Nephron progenitor cell (in vitro differentiated cells): ENCODE measurements at regions not wholly inside any gene's neighbourhood (a gene's known extent, or its start where the extent isn't known, plus 50 kb on each side); places are given as distances from the start of the nearest gene placed in this dataset.

Experiments used
- DNase-seq: peaks from one replicate; pipeline ENCODE4 v3.0.0; 2021
- H3K27ac Mint-ChIP-seq: 2 replicates; pipeline ENCODE4 v1.8.0; 2021; ENCODE audit warnings: mild to moderate bottlenecking, moderate library complexity, mixed read lengths
- H3K27me3 Mint-ChIP-seq: 2 replicates; pipeline ENCODE4 v1.8.0; 2021; ENCODE audit warnings: mild to moderate bottlenecking, low read depth, mixed read lengths; ENCODE audit not compliant: poor library complexity
- H3K36me3 Mint-ChIP-seq: 2 replicates; pipeline ENCODE4 v1.8.0; 2021; ENCODE audit warnings: low read depth, mixed read lengths
- H3K4me1 Mint-ChIP-seq: 2 replicates; pipeline ENCODE4 v1.8.0; 2021; ENCODE audit warnings: mixed read lengths
- H3K4me3 Mint-ChIP-seq: 2 replicates; pipeline ENCODE4 v1.8.0; 2021; ENCODE audit warnings: mild to moderate bottlenecking, moderate library complexity, mixed read lengths
- H3K9me3 Mint-ChIP-seq: 2 replicates; pipeline ENCODE4 v1.8.0; 2021; ENCODE audit warnings: mild to moderate bottlenecking, moderate library complexity, mixed read lengths
- CTCF ChIP-seq: fragments of 200-600 bp; sonication (generic); IDR thresholded peaks from 2 replicates; pipeline ENCODE4 v1.5.0; 2021; ENCODE audit warnings: antibody characterized with exemption

- DNase-seq = no peak
- no peak overlapping the region for H3K4me3 Mint-ChIP-seq
- no peaks in the 10 kb centered on the region for H3K4me1 Mint-ChIP-seq
- TF ChIP-seq CTCF = no peak
- no peaks in the 10 kb centered on the region for H3K27me3 Mint-ChIP-seq
- no peak overlapping the region for H3K27ac Mint-ChIP-seq
- H3K36me3 Mint-ChIP-seq = no peaks in the 10 kb centered on the region
- H3K9me3 Mint-ChIP-seq = peaks cover 8% of the 10 kb centered on the region
Measured at GRCh38 chr11:103637831-103638230, 398.6 kb upstream of the DDI1 start.

DNA sequence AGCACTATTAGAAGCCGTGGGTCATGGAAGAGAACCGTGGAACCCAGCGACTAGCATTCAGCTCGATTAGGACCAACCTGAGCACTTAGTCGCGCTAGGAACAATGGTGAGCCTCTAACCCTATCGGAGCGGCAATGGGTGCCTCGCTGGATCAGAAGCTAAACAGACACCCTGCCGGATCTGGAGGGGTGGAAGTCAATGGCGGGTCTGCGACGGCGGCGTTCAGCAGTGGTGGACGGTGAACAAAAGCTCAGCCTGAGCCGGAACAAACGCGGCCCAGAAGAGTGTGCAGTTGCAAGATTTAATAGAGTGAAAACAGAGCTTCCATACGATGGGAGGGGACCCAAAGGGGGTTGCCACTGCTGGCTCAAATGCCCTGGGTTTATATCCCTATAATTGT, 391.8 kb upstream of the DDI1 start:
- Mint-ChIP-seq H3K4me1 (no peaks in the 10 kb centered on the region), H3K4me3 (no peak overlapping the region), H3K27me3 (peaks cover 5% of the 10 kb centered on the region), H3K9me3 (no peaks in the 10 kb centered on the region), H3K36me3 (no peaks in the 10 kb centered on the region), H3K27ac (no peak overlapping the region)
- no peak for DNase-seq
- TF ChIP-seq CTCF = no peak

GRCh38 chr11:103648054-103648453, 388.4 kb upstream of the DDI1 start:
- H3K36me3 Mint-ChIP-seq = no peaks in the 10 kb centered on the region
- DNase-seq = no peak
- H3K9me3 Mint-ChIP-seq = peaks cover 22% of the 10 kb centered on the region
- no peak overlapping the region for H3K27ac Mint-ChIP-seq
- H3K4me1 Mint-ChIP-seq = no peaks in the 10 kb centered on the region
- TF ChIP-seq CTCF = no peak
- peaks cover 13% of the 10 kb centered on the region for H3K27me3 Mint-ChIP-seq
- H3K4me3 Mint-ChIP-seq = no peak overlapping the region

- H3K36me3 Mint-ChIP-seq = no peaks in the 10 kb centered on the region
- H3K4me3 Mint-ChIP-seq = no peak overlapping the region
- peaks cover 22% of the 10 kb centered on the region for H3K9me3 Mint-ChIP-seq
- peaks cover 13% of the 10 kb centered on the region for H3K27me3 Mint-ChIP-seq
- H3K27ac Mint-ChIP-seq = no peak overlapping the region
- DNase-seq = no peak
- no peak for TF ChIP-seq CTCF
- no peaks in the 10 kb centered on the region for H3K4me1 Mint-ChIP-seq
Measured at GRCh38 chr11:103648670-103649400, 387.6 kb upstream of the DDI1 start.

DNA sequence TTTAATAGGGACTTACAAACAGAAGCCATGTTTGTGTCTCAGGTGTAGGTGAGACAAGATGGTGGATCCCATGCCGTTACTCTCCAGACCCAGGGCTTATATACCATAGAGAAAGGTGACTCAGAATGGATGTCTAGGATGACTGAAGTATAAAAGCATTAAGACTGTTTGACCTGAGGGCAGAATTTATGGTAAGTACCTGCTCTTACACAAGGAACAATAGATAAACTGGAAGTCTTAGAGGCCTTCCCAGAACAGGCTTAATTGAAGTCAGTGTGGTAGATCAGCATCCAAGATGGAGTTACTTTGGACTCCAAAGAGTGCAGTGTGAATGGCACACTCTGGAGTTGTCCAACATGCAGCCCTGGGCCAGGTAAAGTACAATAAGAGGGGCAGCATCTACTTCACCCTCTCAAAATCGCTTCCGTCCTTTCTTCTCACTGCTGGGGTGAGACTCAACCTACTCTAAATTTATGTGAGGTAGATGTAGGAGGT, 387.0 kb upstream of the DDI1 start:
- Mint-ChIP-seq H3K4me1 (no peaks in the 10 kb centered on the region), H3K36me3 (no peaks in the 10 kb centered on the region), H3K27ac (no peak overlapping the region), H3K27me3 (peaks cover 13% of the 10 kb centered on the region), H3K9me3 (peaks cover 22% of the 10 kb centered on the region), H3K4me3 (no peak overlapping the region)
- DNase-seq = no peak
- no peak for TF ChIP-seq CTCF

DNA sequence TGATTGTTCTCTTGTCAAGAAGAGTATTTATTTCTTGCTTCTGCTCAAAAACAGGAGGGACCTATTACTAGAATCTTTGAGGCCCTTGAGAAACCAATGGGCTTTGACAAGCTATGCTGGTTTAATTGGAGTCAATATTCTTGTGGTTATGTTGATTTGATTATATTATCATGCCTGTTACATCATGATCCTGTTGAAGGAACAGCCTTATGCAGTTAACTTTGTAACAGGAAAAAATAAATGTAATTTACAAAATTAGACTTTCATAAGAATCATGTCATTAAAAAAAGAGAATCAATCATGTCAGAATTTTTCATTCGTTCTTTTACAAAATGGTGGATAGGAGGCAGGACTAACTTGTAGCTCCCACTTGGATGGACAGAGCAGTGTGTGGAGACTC, 386.1 kb upstream of the DDI1 start:
- H3K27ac Mint-ChIP-seq = no peak overlapping the region
- no peak overlapping the region for H3K4me3 Mint-ChIP-seq
- H3K4me1 Mint-ChIP-seq = no peaks in the 10 kb centered on the region
- TF ChIP-seq CTCF = no peak
- H3K9me3 Mint-ChIP-seq = peaks cover 22% of the 10 kb centered on the region
- peaks cover 12% of the 10 kb centered on the region for H3K27me3 Mint-ChIP-seq
- no peaks in the 10 kb centered on the region for H3K36me3 Mint-ChIP-seq
- no peak for DNase-seq
